ENCODE measurements at regions not wholly inside any gene's neighbourhood (a gene's known extent, or its start where the extent isn't known, plus 50 kb on each side); places are given as distances from the start of the nearest gene placed in this dataset.

DNA sequence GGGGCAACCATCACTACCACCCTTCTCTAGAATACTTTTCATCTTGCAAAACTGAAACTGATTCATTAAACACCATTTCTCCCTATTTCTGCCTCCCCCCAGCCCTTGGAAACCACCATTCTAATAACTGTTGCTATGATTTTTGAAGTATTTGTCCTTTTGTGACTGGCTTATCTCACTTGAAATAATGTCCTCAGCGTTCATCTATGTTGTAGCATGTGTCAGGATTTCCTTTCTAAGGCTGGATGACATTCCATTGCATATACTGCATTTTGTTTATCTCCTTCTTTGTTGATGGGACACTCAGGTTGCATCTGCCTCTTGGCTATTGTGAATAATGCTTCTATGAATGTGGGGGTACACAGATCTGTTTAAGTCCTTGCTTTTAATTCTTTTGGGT lies 327.6 kb upstream of the ZNF32 start:
- intact Hi-C loops (cut with DNase I) = no loop called here
- DNase-seq = no peak

- intact Hi-C loops (cut with DNase I) = no loop called here
- no peak for DNase-seq
These were observed 325.1 kb upstream of the ZNF32 start for GRCh38 chr10:43973801-43974200.

GRCh38 chr10:43972976-43973647 lies 324.4 kb upstream of the ZNF32 start:
- intact Hi-C loops (cut with DNase I) = no loop called here
- no peak for DNase-seq

DNA sequence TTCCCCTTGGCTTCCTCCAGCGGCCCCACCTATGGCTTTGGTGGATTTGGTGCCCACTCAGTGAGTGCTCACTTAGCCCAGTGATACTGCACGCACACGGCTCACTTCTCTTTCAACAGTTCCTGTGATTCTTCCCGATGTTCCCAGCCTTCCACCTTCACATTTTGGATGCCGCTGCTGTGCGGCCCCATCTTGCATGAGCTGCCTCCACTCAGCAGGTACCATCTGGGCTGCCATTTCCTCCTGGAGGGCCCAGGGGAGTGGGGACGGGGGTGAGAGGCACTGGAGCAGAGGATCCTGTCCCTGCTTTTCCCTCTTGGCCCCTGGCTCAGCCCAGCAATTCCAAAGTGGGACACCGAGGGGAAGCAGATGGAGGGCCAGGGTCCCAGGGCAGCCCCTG lies 323.3 kb upstream of the ZNF32 start:
- intact Hi-C loops (cut with DNase I) = no loop called here
- no peak for DNase-seq

GRCh38 chr10:43971306-43971705 lies 322.6 kb upstream of the ZNF32 start:
- intact Hi-C loops (cut with DNase I) = no loop called here
- no peak for DNase-seq

GRCh38 chr10:43970717-43971116 lies 322.0 kb upstream of the ZNF32 start:
- intact Hi-C loops (cut with DNase I) = no loop called here
- DNase-seq = peak in 3 of 42 donors; percentile 18 to 39 (median 28)

- intact Hi-C loops (cut with DNase I) = no loop called here
- DNase-seq = peak in 1 of 42 donors; percentile 36
These were observed 321.5 kb upstream of the ZNF32 start for GRCh38 chr10:43970018-43970698.

DNA sequence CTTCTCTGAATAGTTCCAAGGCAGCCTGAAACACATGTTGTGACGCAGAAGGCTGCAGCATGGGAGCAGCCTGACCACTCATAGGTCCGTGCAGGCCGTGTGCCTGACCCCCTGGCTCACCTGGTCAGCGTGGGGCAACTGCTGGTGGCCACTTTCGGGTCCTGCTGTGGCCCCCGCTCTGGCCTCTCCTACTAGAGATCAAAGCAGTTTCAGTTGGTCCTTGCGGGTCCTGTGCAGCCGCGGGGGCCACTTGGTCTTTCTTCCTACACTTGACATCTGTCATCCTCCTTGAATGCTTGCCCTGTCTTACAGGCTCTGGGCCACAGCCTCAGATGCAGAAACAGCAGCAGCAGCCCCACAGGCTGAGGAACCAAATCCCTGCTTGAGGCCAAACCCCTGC lies 320.8 kb upstream of the ZNF32 start:
- peak in 1 of 42 donors; percentile 27 for DNase-seq
- intact Hi-C loops (cut with DNase I) = no loop called here

- intact Hi-C loops (cut with DNase I) = no loop called here
- DNase-seq = peak in 1 of 42 donors; percentile 16
These were observed 320.3 kb upstream of the ZNF32 start for GRCh38 chr10:43968961-43969360.

- intact Hi-C loops (cut with DNase I) = no loop called here
- DNase-seq = peak in 1 of 42 donors; percentile 5
These were observed 319.4 kb upstream of the ZNF32 start for GRCh38 chr10:43968076-43968475.

GRCh38 chr10:43966571-43966965 lies 317.9 kb upstream of the ZNF32 start:
- intact Hi-C loops (cut with DNase I) = no loop called here
- DNase-seq = peak in 3 of 42 donors; percentile 17 to 29 (median 24)

DNA sequence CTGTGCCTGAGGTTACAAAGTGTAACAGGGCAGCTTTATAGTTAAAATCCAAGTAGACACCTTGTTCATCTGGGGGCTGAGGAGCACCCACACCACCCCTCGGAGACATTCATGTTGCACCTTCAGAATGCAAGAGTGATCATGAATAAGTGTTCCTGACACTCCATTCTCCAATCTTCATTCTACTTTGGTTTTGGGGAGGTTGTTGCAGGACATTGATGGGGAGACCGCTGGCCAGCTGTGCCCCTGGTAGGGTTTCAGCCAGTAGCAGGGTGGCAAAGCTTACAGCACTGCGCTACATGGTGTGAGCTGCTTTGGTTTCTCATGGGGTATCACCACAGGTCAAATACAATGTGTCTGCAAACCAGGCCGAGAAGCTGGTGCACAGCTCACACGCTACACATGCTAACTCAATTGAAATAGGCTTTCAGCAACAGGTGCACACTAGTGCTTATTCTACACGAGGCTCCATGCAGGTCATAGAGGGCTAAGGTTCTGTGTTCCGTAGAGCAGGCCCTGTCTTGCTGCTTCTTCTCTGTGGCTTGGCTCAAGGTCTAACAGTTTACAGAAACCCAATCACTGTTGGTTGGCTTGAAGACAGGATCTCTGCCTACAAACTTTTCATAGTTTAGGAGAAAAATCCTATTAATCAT lies 317.4 kb upstream of the ZNF32 start:
- DNase-seq = peak in 3 of 42 donors; percentile 13 to 18 (median 16)
- intact Hi-C loops (cut with DNase I) = no loop called here

- DNase-seq = peak in 4 of 42 donors; percentile 3 to 39 (median 26)
These were observed 316.6 kb upstream of the ZNF32 start for GRCh38 chr10:43965033-43965917.

DNA sequence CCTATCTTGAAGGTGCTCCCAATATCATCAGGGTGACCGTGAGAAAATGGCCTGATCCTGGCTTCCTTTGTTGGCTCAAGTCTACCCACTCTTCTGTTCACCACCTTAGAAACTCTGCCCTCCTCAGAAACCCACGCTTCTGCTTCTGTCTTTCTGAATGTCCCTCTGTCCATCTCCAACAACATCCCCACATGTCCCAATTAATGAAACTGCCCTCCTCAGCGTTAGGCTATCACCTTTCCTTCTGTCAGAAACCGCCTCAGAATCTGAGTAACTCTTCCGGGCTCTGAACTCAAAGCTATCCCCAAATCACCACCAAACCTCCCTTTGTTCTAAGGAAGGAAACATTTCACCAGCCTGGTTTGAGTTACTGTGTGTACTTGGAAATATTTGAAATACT lies 315.8 kb upstream of the ZNF32 start:
- intact Hi-C loops (cut with DNase I) = no loop called here
- DNase-seq = no peak

More at GRCh38 chr10:43965033-43965917, 316.6 kb upstream of the ZNF32 start:
- intact Hi-C loops (cut with DNase I) = no loop called here

GRCh38 chr10:43963793-43964425 lies 315.2 kb upstream of the ZNF32 start:
- intact Hi-C loops (cut with DNase I) = no loop called here
- peak in 10 of 42 donors; percentile 6 to 42 (median 24) for DNase-seq

GRCh38 chr10:43963379-43963778 lies 314.7 kb upstream of the ZNF32 start:
- intact Hi-C loops (cut with DNase I) = no loop called here
- DNase-seq = peak in 2 of 42 donors; percentile 10 to 14

DNA sequence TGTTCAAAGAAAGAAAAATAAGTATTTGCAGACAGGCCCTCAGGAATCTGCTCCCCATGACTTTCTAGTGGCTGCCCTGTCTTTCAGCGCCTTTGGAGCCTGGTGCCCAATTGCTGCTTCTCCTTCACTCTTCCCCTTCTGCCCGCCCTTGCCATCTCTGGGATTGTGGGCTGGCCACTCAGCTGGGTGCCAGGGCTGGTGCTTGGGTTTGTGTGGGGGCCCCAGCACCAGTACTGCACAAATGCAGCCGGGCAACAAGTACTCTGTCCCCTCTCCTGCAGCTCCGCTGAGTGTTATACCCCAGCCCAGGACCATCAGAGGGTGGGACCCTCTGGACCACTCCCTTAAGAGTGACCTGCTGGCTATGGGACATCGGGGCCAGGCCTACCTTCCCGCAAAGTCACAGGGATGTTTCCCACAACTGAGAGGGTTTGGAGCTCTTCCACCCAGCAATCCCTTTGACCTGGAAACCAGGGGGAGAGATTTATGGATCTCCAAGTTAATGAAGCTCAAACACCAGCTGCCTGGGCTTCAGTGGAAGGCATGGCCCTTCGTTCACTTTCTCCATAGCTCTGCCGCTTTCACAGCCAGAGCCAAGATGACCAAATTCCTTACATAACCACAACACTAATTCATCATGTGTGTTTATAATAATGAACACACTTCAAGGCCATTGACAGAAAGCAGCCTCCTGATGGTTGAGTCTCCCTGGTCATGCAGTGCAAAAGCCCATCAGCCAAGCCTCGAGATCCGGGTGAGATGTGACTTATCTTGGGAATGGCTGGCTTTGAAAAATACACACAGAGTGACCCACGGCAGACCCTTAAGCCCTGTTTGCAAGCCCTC lies 313.9 kb upstream of the ZNF32 start:
- intact Hi-C loops (cut with DNase I) = no loop called here

More for the DNA sequence above, 313.9 kb upstream of the ZNF32 start:
- peak in 2 of 42 donors; percentile 25 to 33 for DNase-seq
